Caco-2 (cell line): ENCODE measurements at regions not wholly inside any gene's neighbourhood (a gene's known extent, or its start where the extent isn't known, plus 50 kb on each side); places are given as distances from the start of the nearest gene placed in this dataset.

ENCODE experiments used
- BruUV-seq: library from RNA; stranded (reverse); fragments of 400-500 nt; replicated peaks from 2 replicates; lab custom pipeline; 2021; lab: Mats Ljungman, UMichigan
- CTCF ChIA-PET: fragments of 300-600 bp; sonication (Branson Sonifier 250); formaldehyde crosslinking; loops from one replicate; lab custom pipeline; 2022; ENCODE audit warnings: antibody characterized with exemption; lab: Charles Lee
- POLR2A ChIA-PET: fragments of 300-600 bp; sonication (Branson Sonifier 250); formaldehyde crosslinking; loops from one replicate; lab custom pipeline; 2022; ENCODE audit warnings: antibody characterized with exemption; lab: Charles Lee
- DNase-seq, 2 experiments: peaks; one replicate each; pipeline versions ENCODE4 v3.0.0 to v3.0.0-alpha.2; 2020 to 2022
- H3K27me3 ChIP-seq: replicated peaks from 2 replicates; pipeline ENCODE4 v1.6.0; 2011; ENCODE audit warnings: low read length; ENCODE audit not compliant: control insufficient read depth, insufficient read depth
- H3K36me3 ChIP-seq: 2 replicates; pipeline ENCODE4 v1.5.1; 2011; ENCODE audit warnings: low read length; ENCODE audit not compliant: control insufficient read depth, insufficient read depth
- H3K4me1 ChIP-seq: fragments of 250-450 bp; sonication (Bioruptor Pico); 2 replicates; pipeline ENCODE4 v1.5.1; 2020; ENCODE audit warnings: mild to moderate bottlenecking
- H3K4me3 ChIP-seq: 2 replicates; pipeline ENCODE4 v1.5.1; 2011; ENCODE audit warnings: low read depth, mild to moderate bottlenecking, control low read depth, low read length
- H3K9me3 ChIP-seq: fragments of 250-450 bp; sonication (Bioruptor Pico); 2 replicates; pipeline ENCODE4 v1.5.1; 2020; ENCODE audit warnings: mild to moderate bottlenecking, moderate library complexity
- H3K27ac Mint-ChIP-seq: one replicate; pipeline ENCODE4 v1.8.0; 2022; ENCODE audit warnings: mixed read lengths; ENCODE audit not compliant: unreplicated experiment
- H3K27me3 Mint-ChIP-seq: one replicate; pipeline ENCODE4 v1.8.0; 2022; ENCODE audit warnings: mixed read lengths; ENCODE audit not compliant: insufficient read depth, unreplicated experiment
- H3K36me3 Mint-ChIP-seq: one replicate; pipeline ENCODE4 v1.8.0; 2022; ENCODE audit warnings: mild to moderate bottlenecking, mixed read lengths; ENCODE audit not compliant: insufficient read depth, unreplicated experiment
- H3K4me1 Mint-ChIP-seq: one replicate; pipeline ENCODE4 v1.8.0; 2022; ENCODE audit warnings: low read depth, mixed read lengths; ENCODE audit not compliant: unreplicated experiment
- H3K4me3 Mint-ChIP-seq: one replicate; pipeline ENCODE4 v1.8.0; 2022; ENCODE audit warnings: mild to moderate bottlenecking, moderate library complexity, mixed read lengths; ENCODE audit not compliant: unreplicated experiment
- H3K9me3 Mint-ChIP-seq: one replicate; pipeline ENCODE4 v1.8.0; 2022; ENCODE audit warnings: mixed read lengths; ENCODE audit not compliant: unreplicated experiment
- CTCF ChIP-seq, 2 experiments: fragments of 200-600 bp in 1 of 2; IDR thresholded peaks; 1 replicate in 1 of 2; 2 replicates in 1 of 2; pipeline versions ENCODE4 v1.5.1 to v1.8.0; 2011 to 2022; ENCODE audit warnings: antibody characterized with exemption in 1 of 2, control low read depth in 1 of 2, inconsistent platforms in 1 of 2, low read depth in 1 of 2, low read length in 1 of 2, mild to moderate bottlenecking in 1 of 2, moderate library complexity in 1 of 2; ENCODE audit not compliant: insufficient read depth in 1 of 2, severe bottlenecking in 1 of 2, unreplicated experiment in 1 of 2
- intact Hi-C: fragments of 100-400 bp; cut with micrococcal nuclease; formaldehyde crosslinking; loops from one replicate; pipeline ENCODE4 v1.10.0; 2022; ENCODE audit not compliant: unreplicated experiment

GRCh38 chr12:107509421-107509820, 176.2 kb upstream of the PWP1 start:
- CTCF ChIA-PET = no interaction called here
- intact Hi-C loops = no loop called here
- H3K4me1 ChIP-seq = no peaks in the 10 kb centered on the region
- H3K36me3 Mint-ChIP-seq = no peaks in the 10 kb centered on the region
- no peak overlapping the region for H3K27ac Mint-ChIP-seq
- H3K4me3 ChIP-seq = no peak overlapping the region
- BruUV-seq = no TSS peak
- no peaks in the 10 kb centered on the region for H3K9me3 Mint-ChIP-seq
- no peak for TF ChIP-seq CTCF (IDR thresholded peaks at IDR 0.05; ENCODE audit: insufficient read depth in 1 of 2, low read depth in 1 of 2, low read length in 1 of 2, severe bottlenecking in 1 of 2, unreplicated experiment in 1 of 2)
- peaks cover 14% of the 10 kb centered on the region for H3K27me3 Mint-ChIP-seq
- DNase-seq = no peak
- H3K27me3 ChIP-seq = no peaks in the 10 kb centered on the region; the same call in 1 of the 2 replicates
- POLR2A ChIA-PET = no interaction called here
- H3K9me3 ChIP-seq = no peaks in the 10 kb centered on the region
- H3K36me3 ChIP-seq = no peaks in the 10 kb centered on the region
- no peak overlapping the region for H3K4me3 Mint-ChIP-seq
- no peaks in the 10 kb centered on the region for H3K4me1 Mint-ChIP-seq

GRCh38 chr12:107510211-107510610, 175.4 kb upstream of the PWP1 start:
- Mint-ChIP-seq H3K27ac (no peak overlapping the region), H3K4me1 (no peaks in the 10 kb centered on the region), H3K27me3 (peaks cover 14% of the 10 kb centered on the region), H3K9me3 (no peaks in the 10 kb centered on the region), H3K36me3 (no peaks in the 10 kb centered on the region), H3K4me3 (no peak overlapping the region)
- Histone ChIP-seq H3K36me3 (no peaks in the 10 kb centered on the region), H3K4me3 (no peak overlapping the region), H3K9me3 (no peaks in the 10 kb centered on the region), H3K4me1 (no peaks in the 10 kb centered on the region), H3K27me3 (no peaks in the 10 kb centered on the region; the same call in 1 of the 2 replicates)
- no TSS peak for BruUV-seq
- ChIA-PET CTCF (no interaction called here), POLR2A (no interaction called here)
- TF ChIP-seq CTCF (IDR thresholded peaks at IDR 0.05; ENCODE audit: insufficient read depth in 1 of 2, low read depth in 1 of 2, low read length in 1 of 2, severe bottlenecking in 1 of 2, unreplicated experiment in 1 of 2) = no peak
- intact Hi-C loops = no loop called here
- no peak for DNase-seq

- Histone ChIP-seq H3K9me3 (no peaks in the 10 kb centered on the region), H3K4me3 (no peak overlapping the region), H3K36me3 (no peaks in the 10 kb centered on the region), H3K4me1 (no peaks in the 10 kb centered on the region), H3K27me3 (no peaks in the 10 kb centered on the region; the same call in 1 of the 2 replicates)
- Mint-ChIP-seq H3K4me1 (no peaks in the 10 kb centered on the region), H3K36me3 (no peaks in the 10 kb centered on the region), H3K4me3 (no peak overlapping the region), H3K27ac (no peak overlapping the region), H3K9me3 (no peaks in the 10 kb centered on the region), H3K27me3 (peaks cover 20% of the 10 kb centered on the region)
- ChIA-PET CTCF (no interaction called here), POLR2A (no interaction called here)
- no TSS peak for BruUV-seq
- intact Hi-C loops = no loop called here
- DNase-seq = no peak
- no peak for TF ChIP-seq CTCF (IDR thresholded peaks at IDR 0.05; ENCODE audit: insufficient read depth in 1 of 2, low read depth in 1 of 2, low read length in 1 of 2, severe bottlenecking in 1 of 2, unreplicated experiment in 1 of 2)
Measured at GRCh38 chr12:107511292-107511691, 174.3 kb upstream of the PWP1 start.
